GM10248 (cell line): ENCODE measurements at regions not wholly inside any gene's neighbourhood (a gene's known extent, or its start where the extent isn't known, plus 50 kb on each side); places are given as distances from the start of the nearest gene placed in this dataset.

Experiments used
- CTCF ChIA-PET: fragments of 300-600 bp; sonication (Branson Sonifier 250); formaldehyde crosslinking; extraction: SDS; loops from one replicate; lab custom pipeline; 2021; ENCODE audit warnings: antibody characterized with exemption; lab: Yijun Ruan, JAX
- POLR2A ChIA-PET: fragments of 350-650 bp; sonication (Branson Sonifier 250); formaldehyde crosslinking; extraction: SDS; loops from one replicate; lab custom pipeline; 2020; ENCODE audit warnings: antibody characterized with exemption; lab: Yijun Ruan, JAX
- DNase-seq: peaks from one replicate; pipeline ENCODE4 v3.0.0; 2012; ENCODE audit errors: extremely low spot score
- CTCF ChIP-seq: IDR thresholded peaks from 2 replicates; pipeline ENCODE4 v1.5.1; 2012; ENCODE audit warnings: mild to moderate bottlenecking, low read depth; ENCODE audit errors: extremely low read depth, missing control alignments, control extremely low read depth

GRCh38 chr2:18927525-18928232 is 338.3 kb upstream of the NT5C1B start:
- no peak for TF ChIP-seq CTCF
- POLR2A ChIA-PET = no interaction called here
- DNase-seq = no peak
- CTCF ChIA-PET = interaction anchor here (0.8 to 1.0 kb wide), 2 partner anchors 9 to 13 kb away, joined by 3 read pairs; no protein-coding TSS in a partner anchor

GRCh38 chr2:18926631-18927524 is 337.5 kb upstream of the NT5C1B start:
- DNase-seq = no peak
- ChIA-PET POLR2A (no interaction called here), CTCF (interaction anchor here (0.8 to 1.0 kb wide), 2 partner anchors 8 to 12 kb away, joined by 3 read pairs; no protein-coding TSS in a partner anchor)
- no peak for TF ChIP-seq CTCF

DNA sequence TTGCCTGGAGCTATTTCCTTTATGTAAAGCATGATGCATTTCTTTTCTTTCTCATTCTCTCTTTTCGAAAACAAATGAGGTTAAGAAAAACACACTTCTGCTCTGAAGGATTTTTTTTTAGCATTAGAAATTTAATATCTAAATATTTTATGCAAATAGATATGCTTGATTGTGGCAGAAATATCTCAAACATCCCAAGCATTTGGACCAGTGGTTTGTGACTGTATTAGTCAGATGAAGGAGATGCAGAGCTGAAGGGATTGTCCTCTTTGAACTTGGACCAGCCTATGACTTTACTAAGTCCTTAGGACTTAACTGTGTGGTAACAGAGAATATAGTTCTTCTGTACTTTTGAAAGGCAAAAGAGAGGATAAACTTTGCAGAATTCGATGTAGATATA is 335.9 kb upstream of the NT5C1B start:
- no peak for DNase-seq
- ChIA-PET CTCF (interaction anchor here (1.8 kb wide), 1 partner anchor 8 kb away, joined by 5 read pairs; no protein-coding TSS in a partner anchor), POLR2A (no interaction called here)
- no peak for TF ChIP-seq CTCF

GRCh38 chr2:18924886-18925285 is 335.5 kb upstream of the NT5C1B start:
- CTCF ChIA-PET = interaction anchor here (1.8 kb wide), 1 partner anchor 8 kb away, joined by 5 read pairs; no protein-coding TSS in a partner anchor
- DNase-seq = no peak
- no peak for TF ChIP-seq CTCF
- POLR2A ChIA-PET = no interaction called here

- no peak for DNase-seq
- ChIA-PET CTCF (interaction anchor here (1.8 kb wide), 1 partner anchor 8 kb away, joined by 5 read pairs; no protein-coding TSS in a partner anchor), POLR2A (no interaction called here)
- no peak for TF ChIP-seq CTCF
Observed at GRCh38 chr2:18924386-18924785, 335.0 kb upstream of the NT5C1B start.

- ChIA-PET CTCF (interaction anchor here (1.5 kb wide), 1 partner anchor 10 kb away, joined by 5 read pairs; no protein-coding TSS in a partner anchor), POLR2A (no interaction called here)
- DNase-seq = no peak
- no peak for TF ChIP-seq CTCF
Observed at GRCh38 chr2:18922276-18922675, 332.9 kb upstream of the NT5C1B start.
